Bone marrow (tissue), 2 donors: ENCODE measurements at regions not wholly inside any gene's neighbourhood (a gene's known extent, or its start where the extent isn't known, plus 50 kb on each side); places are given as distances from the start of the nearest gene placed in this dataset.
"Not testable (repeated sequence)": the region's sequence is repeated elsewhere in the genome, so short reads cannot be mapped to it uniquely, and the experiment has no call there.

Source experiments
- DNase-seq, 2 donors: peaks; one replicate each; lab custom pipeline; 2025; lab: John Stamatoyannopoulos, UW

GRCh38 chr15:75763635-75764600 lies 51.3 kb upstream of the CSPG4 start:
- DNase-seq, result not testable (repeated sequence)

- DNase-seq, result no peak
Observed at GRCh38 chr15:75763137-75763611, 50.5 kb upstream of the CSPG4 start.
